MM.1S (cell line): ENCODE measurements at regions not wholly inside any gene's neighbourhood (a gene's known extent, or its start where the extent isn't known, plus 50 kb on each side); places are given as distances from the start of the nearest gene placed in this dataset.

Experiments used
- EZH2 ChIP-seq: fragments of 300-600 bp; sonication (generic); optimal IDR thresholded peaks from 2 replicates; pipeline ENCODE3; 2017; ENCODE audit warnings: low read depth, mild to moderate bottlenecking, antibody characterized with exemption, low read length, mixed read lengths
- EZH2phosphoT487 ChIP-seq: fragments of 300-600 bp; sonication (generic); IDR thresholded peaks from 2 replicates; pipeline ENCODE4 v1.6.1; 2018; ENCODE audit warnings: antibody characterized with exemption, low read length
- TF ChIP-seq, protein P1 (sequence below): fragments of 300-600 bp; sonication (generic); IDR thresholded peaks from 2 replicates; pipeline ENCODE4 v1.5.1; 2016; ENCODE audit warnings: antibody characterized with exemption, low read length, mixed read lengths

DNA sequence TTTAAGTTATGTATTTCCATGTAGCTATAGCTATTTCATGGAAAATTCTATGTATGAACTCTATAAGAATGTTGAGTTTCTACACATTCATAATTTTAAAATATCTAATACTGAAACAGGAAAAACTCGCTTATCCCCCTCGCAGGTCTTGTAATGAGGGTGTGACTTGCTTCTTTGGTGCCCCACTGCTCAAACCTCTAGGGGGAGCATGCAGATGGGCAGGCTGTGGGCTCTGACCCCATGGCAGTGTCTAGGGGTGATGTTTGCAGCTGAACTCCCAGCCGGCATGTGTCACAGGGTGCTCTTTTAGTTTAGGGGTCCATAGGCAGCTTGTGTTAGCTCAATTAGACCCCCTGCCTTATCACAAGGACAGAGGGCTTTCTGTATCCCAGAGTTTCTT lies 1825.7 kb upstream of the ADGRL3 start:
- TF ChIP-seq, protein P1, sequence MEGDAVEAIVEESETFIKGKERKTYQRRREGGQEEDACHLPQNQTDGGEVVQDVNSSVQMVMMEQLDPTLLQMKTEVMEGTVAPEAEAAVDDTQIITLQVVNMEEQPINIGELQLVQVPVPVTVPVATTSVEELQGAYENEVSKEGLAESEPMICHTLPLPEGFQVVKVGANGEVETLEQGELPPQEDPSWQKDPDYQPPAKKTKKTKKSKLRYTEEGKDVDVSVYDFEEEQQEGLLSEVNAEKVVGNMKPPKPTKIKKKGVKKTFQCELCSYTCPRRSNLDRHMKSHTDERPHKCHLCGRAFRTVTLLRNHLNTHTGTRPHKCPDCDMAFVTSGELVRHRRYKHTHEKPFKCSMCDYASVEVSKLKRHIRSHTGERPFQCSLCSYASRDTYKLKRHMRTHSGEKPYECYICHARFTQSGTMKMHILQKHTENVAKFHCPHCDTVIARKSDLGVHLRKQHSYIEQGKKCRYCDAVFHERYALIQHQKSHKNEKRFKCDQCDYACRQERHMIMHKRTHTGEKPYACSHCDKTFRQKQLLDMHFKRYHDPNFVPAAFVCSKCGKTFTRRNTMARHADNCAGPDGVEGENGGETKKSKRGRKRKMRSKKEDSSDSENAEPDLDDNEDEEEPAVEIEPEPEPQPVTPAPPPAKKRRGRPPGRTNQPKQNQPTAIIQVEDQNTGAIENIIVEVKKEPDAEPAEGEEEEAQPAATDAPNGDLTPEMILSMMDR: no peak
- TF ChIP-seq EZH2 (no peak), EZH2phosphoT487 (no peak)
